BJ (cell line): ENCODE measurements at regions not wholly inside any gene's neighbourhood (a gene's known extent, or its start where the extent isn't known, plus 50 kb on each side); places are given as distances from the start of the nearest gene placed in this dataset.

Experiments used
- CTCF ChIA-PET: fragments of 350-600 bp; formaldehyde crosslinking; extraction: SDS; loops from one replicate; lab custom pipeline; 2021; ENCODE audit warnings: antibody characterized with exemption, inconsistent platforms; lab: Yijun Ruan, JAX
- POLR2A ChIA-PET: fragments of 300-600 bp; sonication (Branson Sonifier 250); formaldehyde crosslinking; extraction: SDS; loops from one replicate; lab custom pipeline; 2021; ENCODE audit warnings: antibody characterized with exemption; lab: Charles Lee
- DNase-seq: peaks from one replicate; pipeline ENCODE4 v3.0.0-alpha.2; 2011; ENCODE audit warnings: low read depth
- H3K27me3 ChIP-seq: 2 replicates; pipeline ENCODE4 v1.6.0; 2011; ENCODE audit warnings: low read length; ENCODE audit not compliant: control insufficient read depth, insufficient read depth
- H3K36me3 ChIP-seq: 2 replicates; pipeline ENCODE4 v1.5.1; 2011; ENCODE audit warnings: low read length; ENCODE audit not compliant: control insufficient read depth, insufficient read depth
- H3K4me3 ChIP-seq: 2 replicates; pipeline ENCODE4 v1.5.1; 2011; ENCODE audit warnings: low read depth, mild to moderate bottlenecking, control low read depth, low read length
- CTCF ChIP-seq: IDR thresholded peaks from 2 replicates; pipeline ENCODE4 v1.5.1; 2011; ENCODE audit warnings: low read depth, mild to moderate bottlenecking, control low read depth, inconsistent platforms, low read length, moderate library complexity; ENCODE audit not compliant: insufficient read depth

DNA sequence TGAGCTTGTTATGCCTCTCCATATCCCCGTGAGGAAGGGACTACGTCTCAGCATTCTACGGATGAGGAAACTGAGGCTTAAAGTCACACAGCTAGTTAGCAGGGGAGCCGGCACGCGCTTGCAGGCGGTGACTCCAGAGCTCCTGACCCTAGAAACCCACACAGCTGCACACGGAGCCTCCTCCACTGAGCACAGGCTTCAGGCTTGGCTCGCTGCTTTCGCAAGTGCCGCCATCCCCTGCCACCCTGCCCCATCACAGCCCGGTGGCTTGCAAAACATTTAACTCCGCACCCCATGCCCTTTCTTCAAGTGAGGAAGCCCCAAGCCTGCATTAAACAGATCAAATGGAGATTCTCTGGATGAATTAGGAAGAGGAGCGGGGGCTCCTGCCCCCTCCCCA, 138.3 kb downstream of the HSD17B3 start:
- DNase-seq = no peak
- Histone ChIP-seq H3K27me3 (peaks cover under 1% of the 10 kb centered on the region), H3K36me3 (no peaks in the 10 kb centered on the region), H3K4me3 (no peak overlapping the region)
- POLR2A ChIA-PET = no interaction called here
- TF ChIP-seq CTCF = no peak
- CTCF ChIA-PET = no interaction called here

GRCh38 chr9:96163161-96163560, 138.8 kb downstream of the HSD17B3 start:
- Histone ChIP-seq H3K4me3 (no peak overlapping the region), H3K36me3 (no peaks in the 10 kb centered on the region), H3K27me3 (no peaks in the 10 kb centered on the region; the same call in 1 of the 2 replicates)
- no peak for TF ChIP-seq CTCF
- DNase-seq = no peak
- ChIA-PET POLR2A (no interaction called here), CTCF (interaction anchor here (1.3 kb wide), 1 partner anchor 48 kb away, joined by 3 read pairs; no protein-coding TSS in a partner anchor)

DNA sequence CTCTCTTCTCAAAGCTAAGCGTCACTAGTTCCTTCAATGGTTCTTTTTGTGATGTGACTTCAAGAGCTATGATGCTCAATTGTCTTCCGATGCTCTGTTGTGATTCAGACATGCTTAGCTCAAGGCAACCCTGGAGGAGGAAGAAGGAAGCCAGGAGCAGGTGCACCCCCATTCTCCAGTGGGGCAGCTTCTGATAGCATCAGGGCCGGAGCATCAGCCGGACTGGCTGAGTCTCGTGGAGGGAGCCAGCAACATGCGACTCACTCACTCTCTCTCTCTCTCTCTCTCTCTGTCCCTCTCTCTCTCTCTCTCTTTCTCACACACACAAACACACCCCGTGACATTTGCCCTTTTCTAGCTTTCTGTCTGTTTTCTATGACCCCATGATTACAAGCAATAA, 140.2 kb downstream of the HSD17B3 start:
- TF ChIP-seq CTCF = no peak
- DNase-seq = no peak
- POLR2A ChIA-PET = no interaction called here
- no peak overlapping the region for H3K4me3 ChIP-seq
- CTCF ChIA-PET = no interaction called here
- H3K27me3 ChIP-seq = no peaks in the 10 kb centered on the region; the same call in 1 of the 2 replicates
- no peaks in the 10 kb centered on the region for H3K36me3 ChIP-seq

GRCh38 chr9:96160866-96161265, 141.1 kb downstream of the HSD17B3 start:
- H3K27me3 ChIP-seq = peaks cover 2% of the 10 kb centered on the region
- DNase-seq = no peak
- TF ChIP-seq CTCF = no peak
- H3K36me3 ChIP-seq = no peaks in the 10 kb centered on the region
- POLR2A ChIA-PET = no interaction called here
- H3K4me3 ChIP-seq = no peak overlapping the region
- CTCF ChIA-PET = interaction anchor here (0.6 kb wide), 1 partner anchor 167 kb away, joined by 3 read pairs; no protein-coding TSS in a partner anchor

DNA sequence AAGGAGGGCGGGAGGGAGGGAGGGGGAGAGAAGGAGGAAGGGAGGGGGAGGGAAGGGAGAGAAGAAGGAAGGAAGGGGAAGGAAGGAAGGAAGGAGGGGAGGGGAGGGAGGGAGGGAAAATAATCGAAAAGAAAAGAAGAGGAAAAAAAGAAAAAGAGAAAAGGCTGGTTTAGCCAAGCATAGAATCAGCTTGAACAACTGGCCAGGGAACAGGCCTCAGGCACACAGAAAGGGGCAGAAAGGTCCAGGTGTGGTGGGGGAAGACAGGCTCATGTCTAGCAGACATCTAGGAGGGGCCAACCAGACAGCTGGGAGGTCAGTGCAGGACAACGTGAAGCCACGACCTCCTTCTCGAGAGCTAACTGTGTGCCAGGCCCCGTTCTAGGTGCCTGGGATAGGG, 141.8 kb downstream of the HSD17B3 start:
- POLR2A ChIA-PET = no interaction called here
- DNase-seq = no peak
- Histone ChIP-seq H3K27me3 (peaks cover 2% of the 10 kb centered on the region), H3K4me3 (no peak overlapping the region), H3K36me3 (no peaks in the 10 kb centered on the region)
- TF ChIP-seq CTCF = no peak
- CTCF ChIA-PET = no interaction called here
